RPMI8226 (cell line): ENCODE measurements at regions not wholly inside any gene's neighbourhood (a gene's known extent, or its start where the extent isn't known, plus 50 kb on each side); places are given as distances from the start of the nearest gene placed in this dataset.

ENCODE experiments used
- DNase-seq: peaks from one replicate; pipeline ENCODE4 v3.0.0-alpha.2; 2015

- no peak for DNase-seq
Observed at GRCh38 chr9:91102269-91102668, 259.4 kb downstream of the AUH start.

- no peak for DNase-seq
Observed at GRCh38 chr9:91103931-91104330, 257.8 kb downstream of the AUH start.

DNA sequence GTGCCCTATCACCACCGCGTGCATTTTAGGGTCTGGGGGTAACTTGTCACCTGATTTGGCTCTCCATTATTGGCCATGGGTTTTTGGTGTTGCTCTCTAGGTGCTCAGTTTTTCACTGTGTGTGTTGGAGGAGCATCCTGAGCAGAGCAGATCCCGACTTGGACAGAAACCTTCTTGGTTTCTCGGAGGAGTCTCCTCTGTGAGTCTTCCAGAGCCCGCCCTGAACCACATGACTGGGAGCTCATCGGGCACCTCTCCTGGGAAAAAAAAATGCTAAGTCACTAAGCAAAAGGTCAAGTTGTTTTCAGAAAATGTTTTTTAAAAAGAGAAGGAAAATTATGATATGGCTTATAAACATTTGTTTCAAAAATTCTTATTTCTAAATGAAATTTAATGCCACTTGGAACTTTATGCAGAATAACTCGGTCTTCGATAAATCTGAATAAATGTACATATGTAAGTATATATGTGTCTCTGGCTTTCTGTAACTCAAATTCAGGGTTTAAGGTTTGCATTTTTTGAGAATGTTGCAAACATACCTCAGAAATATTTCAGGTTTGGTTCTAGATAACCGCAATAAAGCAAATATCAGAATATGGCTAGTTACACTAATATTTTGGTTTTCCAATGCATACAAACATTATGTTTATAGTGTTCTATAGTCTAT lies 255.2 kb downstream of the AUH start:
- DNase-seq: no peak

DNA sequence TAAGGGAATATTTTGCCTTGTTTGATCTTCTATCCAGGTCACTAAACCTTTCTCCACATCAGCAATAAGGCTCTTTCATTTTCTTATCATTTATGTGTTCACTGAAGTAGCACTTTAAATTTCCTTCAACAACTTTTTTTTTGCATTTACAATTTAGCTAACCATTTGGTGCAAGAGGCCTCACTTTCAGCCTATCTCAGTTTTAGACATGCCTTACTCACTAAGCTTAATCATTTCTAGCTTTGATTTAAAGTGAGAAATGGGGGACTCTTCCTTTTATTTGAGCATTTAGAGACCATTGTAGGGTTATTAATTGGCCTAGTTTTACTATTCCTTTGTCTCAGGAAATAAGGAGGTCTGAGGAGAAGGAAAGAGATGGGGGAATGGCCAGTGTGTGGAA lies 250.5 kb downstream of the AUH start:
- DNase-seq: no peak

GRCh38 chr9:91111876-91112275 lies 249.8 kb downstream of the AUH start:
- no peak for DNase-seq

DNA sequence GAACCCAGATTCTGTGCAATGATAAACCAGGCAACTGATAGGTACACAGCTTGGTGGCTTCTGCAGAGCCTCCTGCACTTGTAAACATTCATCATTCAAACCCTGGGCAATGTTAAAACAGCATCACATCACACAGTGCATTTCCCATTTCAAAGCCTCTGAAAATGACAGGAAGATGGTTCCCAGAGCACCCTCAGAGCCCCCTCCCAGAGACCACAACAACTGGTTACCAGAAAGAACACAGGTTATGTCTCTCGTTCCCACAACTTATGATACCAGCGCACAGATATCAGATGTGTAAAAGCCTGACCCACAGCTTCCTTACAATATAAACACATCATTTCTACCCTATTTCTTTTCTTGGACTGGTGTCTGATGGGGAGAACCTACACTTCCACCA lies 248.7 kb downstream of the AUH start:
- no peak for DNase-seq

DNA sequence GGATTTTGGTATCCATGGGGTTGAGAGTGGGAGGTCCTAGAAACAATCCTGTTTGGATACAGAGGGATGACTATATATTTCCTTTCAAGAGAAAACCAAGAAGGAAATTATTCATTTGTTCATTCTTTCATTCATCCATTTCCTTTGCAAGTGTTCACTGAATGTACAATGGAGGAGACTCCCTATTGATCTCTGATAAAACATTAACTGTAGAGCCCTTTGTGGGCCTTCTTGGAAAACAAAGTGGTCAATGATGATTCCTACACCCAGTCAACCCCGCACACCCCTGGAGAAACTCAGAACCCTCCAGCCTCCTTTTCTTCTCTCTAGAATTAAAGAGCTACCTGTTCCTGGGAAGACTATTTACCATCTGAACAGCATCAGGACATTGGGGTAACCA lies 247.3 kb downstream of the AUH start:
- no peak for DNase-seq

DNA sequence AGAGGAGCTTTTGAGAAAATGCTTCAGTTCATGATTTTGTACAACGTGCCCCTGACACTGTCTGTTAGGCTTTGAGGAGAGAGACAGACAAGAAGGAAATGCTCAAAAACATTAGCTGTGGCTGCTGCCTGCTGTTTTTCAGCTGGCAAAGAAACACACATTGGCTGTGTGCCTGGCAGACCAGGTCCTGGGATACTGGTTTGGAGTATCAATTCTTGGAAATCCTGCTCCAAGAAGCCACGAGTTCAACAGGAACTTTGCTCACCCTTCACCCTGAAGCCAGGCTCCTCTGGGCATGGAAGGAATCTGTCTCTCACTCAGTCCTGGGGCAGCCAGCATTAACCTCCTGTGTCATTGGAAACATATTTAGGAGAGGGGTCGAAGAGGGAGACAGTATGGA lies 245.5 kb downstream of the AUH start:
- DNase-seq: no peak

DNA sequence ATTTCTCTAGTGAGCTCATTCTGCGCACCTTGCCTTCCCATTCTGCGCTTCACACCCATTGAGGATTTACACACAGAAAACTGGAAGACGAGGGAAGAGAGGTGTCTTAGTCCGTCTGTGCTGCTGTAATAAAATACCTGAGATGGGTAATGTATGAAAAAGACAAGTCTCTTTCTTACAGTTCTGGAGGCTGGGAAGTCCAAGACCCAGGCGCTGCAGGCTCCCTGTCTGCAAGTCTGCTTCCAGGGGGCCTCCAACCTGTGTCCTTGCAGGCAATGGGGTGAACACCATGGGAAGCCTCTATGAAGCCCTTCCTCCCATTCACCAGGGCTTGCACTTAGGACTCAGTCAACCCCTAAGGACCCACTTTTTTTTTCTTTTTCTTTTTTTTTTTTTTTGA lies 245.0 kb downstream of the AUH start:
- DNase-seq: no peak

DNA sequence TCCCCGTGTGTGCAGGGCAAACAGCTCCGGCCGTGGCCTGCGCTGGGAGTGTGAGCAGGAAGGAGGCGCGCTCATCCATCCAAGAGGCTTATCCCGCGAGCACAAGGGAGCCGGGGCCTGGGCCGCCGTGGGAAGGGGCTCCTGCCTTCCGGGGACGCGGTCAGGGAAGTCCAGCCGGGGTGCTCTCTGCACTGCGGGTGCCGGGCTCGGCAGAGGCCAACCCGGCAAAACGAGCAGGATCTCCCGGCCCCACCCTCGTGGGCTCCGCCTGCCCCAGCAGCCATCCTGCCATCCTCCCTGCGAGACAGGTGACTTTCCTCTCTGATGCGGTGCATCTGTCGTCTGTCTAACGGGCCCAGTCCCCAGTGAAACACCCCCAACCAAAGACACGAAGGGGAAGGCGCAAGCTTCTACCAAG lies 244.2 kb downstream of the AUH start:
- peak; percentile 10 for DNase-seq

- peak; percentile 63 for DNase-seq
Observed at GRCh38 chr9:91117959-91118703, 243.6 kb downstream of the AUH start.

- no peak for DNase-seq
Observed at GRCh38 chr9:91118704-91119025, 243.1 kb downstream of the AUH start.

GRCh38 chr9:91119142-91119541 lies 242.6 kb downstream of the AUH start:
- DNase-seq: no peak

- DNase-seq: no peak
Observed at GRCh38 chr9:91119679-91120078, 242.0 kb downstream of the AUH start.

- DNase-seq: no peak
Observed at GRCh38 chr9:91120200-91120599, 241.5 kb downstream of the AUH start.

GRCh38 chr9:91122755-91123154 lies 239.0 kb downstream of the AUH start:
- DNase-seq: no peak

- DNase-seq: no peak
Observed at GRCh38 chr9:91126761-91127445, 234.8 kb downstream of the AUH start.

GRCh38 chr9:91127653-91128052 lies 234.1 kb downstream of the AUH start:
- no peak for DNase-seq

DNA sequence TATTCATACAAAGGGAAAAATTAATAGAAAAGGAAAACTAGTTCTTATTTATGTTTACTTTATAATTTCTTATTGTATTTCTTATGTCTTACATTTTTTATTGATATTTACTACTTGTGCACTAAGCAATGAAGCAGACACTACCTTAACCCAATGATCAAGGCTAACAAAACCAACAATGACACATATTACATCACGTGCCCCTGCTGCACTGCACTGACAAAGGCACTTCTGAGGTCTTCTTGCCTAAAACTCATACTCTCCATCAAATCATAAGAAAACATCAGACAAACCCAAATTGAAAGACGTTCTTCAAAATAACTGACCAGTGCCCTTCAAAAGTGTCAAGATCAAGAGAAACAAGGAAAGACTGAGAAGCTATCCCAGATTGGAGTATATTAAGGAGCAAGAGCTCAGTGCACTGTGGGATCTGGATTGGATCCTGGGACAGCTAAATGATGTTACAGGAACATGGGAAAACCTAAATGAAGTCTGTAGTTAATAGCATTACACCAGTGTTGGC lies 230.9 kb downstream of the AUH start:
- no peak for DNase-seq

DNA sequence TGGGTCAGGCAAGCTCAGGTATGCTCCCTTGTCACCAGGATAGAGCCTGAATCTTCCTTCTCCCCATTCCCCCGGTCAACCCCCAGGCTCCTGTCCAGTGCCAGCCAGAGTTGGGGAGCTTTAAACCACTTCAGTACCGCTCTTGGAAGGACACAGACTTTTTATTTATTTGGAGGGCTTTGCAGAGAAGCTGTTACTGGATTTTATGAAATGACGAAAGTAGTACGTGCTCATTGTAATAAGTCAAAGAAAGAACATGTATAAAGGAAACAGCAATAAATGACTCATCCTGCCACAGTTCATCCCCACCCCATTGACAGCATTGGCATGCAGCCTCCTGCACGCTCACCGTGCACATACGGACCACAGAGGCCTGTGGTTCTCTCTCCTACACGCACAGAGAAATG lies 230.3 kb downstream of the AUH start:
- DNase-seq: no peak

DNA sequence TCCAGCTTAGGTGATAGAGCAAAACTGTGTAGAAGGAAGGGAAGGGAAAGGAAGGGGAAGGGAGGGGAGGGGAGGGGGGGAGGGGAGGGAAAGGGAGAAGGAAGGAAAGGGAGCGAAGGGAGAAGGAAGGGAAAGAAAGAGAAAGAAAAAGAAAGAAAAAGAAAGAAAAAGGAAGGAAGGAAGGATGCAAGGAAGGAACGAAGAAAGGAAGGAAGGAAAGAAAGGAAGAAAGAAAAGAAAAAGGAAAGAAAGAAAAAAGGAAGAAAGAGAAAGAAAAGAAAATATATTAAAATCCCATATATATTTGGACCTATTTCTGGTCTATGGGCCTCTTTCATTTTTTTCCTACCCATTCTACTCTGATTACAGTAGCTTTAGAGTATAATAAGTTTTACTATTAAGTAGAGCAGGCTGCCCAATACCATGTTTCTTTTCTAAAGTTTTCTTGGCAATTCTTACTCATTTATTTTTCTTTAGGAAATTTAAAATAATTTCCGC lies 229.1 kb downstream of the AUH start:
- DNase-seq: no peak

GRCh38 chr9:91134608-91135007 lies 227.1 kb downstream of the AUH start:
- DNase-seq: no peak

DNA sequence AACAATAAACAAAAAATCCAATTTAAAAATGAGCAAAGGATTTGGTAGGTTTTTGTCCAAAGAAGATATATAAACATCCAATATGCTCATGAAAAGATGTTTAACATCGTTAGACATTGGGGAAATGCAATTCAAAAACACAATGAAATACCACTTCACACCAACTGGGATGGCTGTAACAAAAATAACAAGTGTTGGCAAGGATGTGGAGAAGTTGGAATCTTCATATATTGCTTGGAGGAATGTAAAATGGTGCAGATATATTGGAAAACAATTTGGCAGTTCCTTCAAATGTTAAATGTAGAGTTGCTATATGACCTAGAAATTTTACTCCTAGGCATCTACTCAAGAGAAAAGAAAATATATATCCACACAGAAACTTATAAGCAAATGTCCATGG lies 224.3 kb downstream of the AUH start:
- no peak for DNase-seq

DNA sequence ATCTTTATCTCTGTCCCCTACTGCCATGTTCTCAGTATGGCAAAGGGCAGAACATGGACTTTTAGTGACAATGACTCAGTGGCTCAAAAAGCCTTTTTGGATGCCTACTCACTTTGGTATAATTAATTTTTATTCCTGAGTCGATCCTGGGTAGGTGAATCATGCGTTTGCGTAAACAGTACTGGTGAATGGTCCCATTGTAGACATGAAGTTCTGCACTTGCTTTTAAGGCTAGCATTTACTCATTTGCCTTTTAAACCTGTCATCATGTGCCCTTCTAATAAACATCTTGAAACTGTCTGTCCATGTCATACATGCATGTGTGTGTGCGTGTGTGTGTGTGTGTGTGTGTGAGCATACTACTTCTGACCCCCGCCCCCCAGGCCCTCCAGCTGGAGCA lies 223.0 kb downstream of the AUH start:
- DNase-seq: no peak
